Stimulated activated CD8-positive, alpha-beta memory T cell treated with anti-CD3 and anti-CD28 coated beads, Interleukin-15, amount 100 ng/mL, for 24 hours (primary cell): ENCODE measurements at regions not wholly inside any gene's neighbourhood (a gene's known extent, or its start where the extent isn't known, plus 50 kb on each side); places are given as distances from the start of the nearest gene placed in this dataset.

Experiments used
- DNase-seq: peaks from one replicate; pipeline ENCODE4 v3.0.0-alpha.2; 2020; ENCODE audit warnings: low read depth

- DNase-seq, result no peak
These were observed 400.0 kb downstream of the SOX9 start for GRCh38 chr17:72520665-72521303.

GRCh38 chr17:72523491-72523890 lies 402.7 kb downstream of the SOX9 start:
- no peak for DNase-seq

- no peak for DNase-seq
These were observed 404.6 kb downstream of the SOX9 start for GRCh38 chr17:72525225-72526015.

GRCh38 chr17:72526769-72527168 lies 405.9 kb downstream of the SOX9 start:
- DNase-seq, result no peak

- DNase-seq, result no peak
These were observed 407.0 kb downstream of the SOX9 start for GRCh38 chr17:72527789-72528188.

- DNase-seq, result no peak
These were observed 407.9 kb downstream of the SOX9 start for GRCh38 chr17:72528683-72529082.

- no peak for DNase-seq
These were observed 408.6 kb downstream of the SOX9 start for GRCh38 chr17:72529386-72529785.

- no peak for DNase-seq
These were observed 409.6 kb downstream of the SOX9 start for GRCh38 chr17:72530454-72530853.

GRCh38 chr17:72531729-72532128 lies 410.9 kb downstream of the SOX9 start:
- DNase-seq, result no peak

- DNase-seq, result no peak
These were observed 413.4 kb downstream of the SOX9 start for GRCh38 chr17:72534265-72534664.

- no peak for DNase-seq
These were observed 414.0 kb downstream of the SOX9 start for GRCh38 chr17:72534776-72535175.

GRCh38 chr17:72535346-72535745 lies 414.5 kb downstream of the SOX9 start:
- DNase-seq, result no peak

- DNase-seq, result no peak
These were observed 415.0 kb downstream of the SOX9 start for GRCh38 chr17:72535779-72536178.

GRCh38 chr17:72536788-72537187 lies 416.0 kb downstream of the SOX9 start:
- DNase-seq, result no peak

- DNase-seq, result no peak
These were observed 417.6 kb downstream of the SOX9 start for GRCh38 chr17:72538443-72538842.

GRCh38 chr17:72538901-72539352 lies 418.1 kb downstream of the SOX9 start:
- DNase-seq, result no peak

- peak; percentile 63 for DNase-seq
These were observed 419.4 kb downstream of the SOX9 start for GRCh38 chr17:72539981-72540897.

GRCh38 chr17:72542317-72542716 lies 421.5 kb downstream of the SOX9 start:
- DNase-seq, result no peak

GRCh38 chr17:72545766-72546165 lies 424.9 kb downstream of the SOX9 start:
- DNase-seq, result no peak

GRCh38 chr17:72553051-72553755 lies 432.4 kb downstream of the SOX9 start:
- DNase-seq, result no peak

- no peak for DNase-seq
These were observed 433.7 kb downstream of the SOX9 start for GRCh38 chr17:72554508-72554907.

- DNase-seq, result no peak
These were observed 434.2 kb downstream of the SOX9 start for GRCh38 chr17:72555052-72555451.
